Gastroesophageal sphincter (tissue), 4 donors: ENCODE measurements at regions not wholly inside any gene's neighbourhood (a gene's known extent, or its start where the extent isn't known, plus 50 kb on each side); places are given as distances from the start of the nearest gene placed in this dataset.

Experiments used
- ATAC-seq: fragments of 150-250 bp; one replicate; pipeline ENCODE4 v1.9.1; 2016; ENCODE audit warnings: mild to moderate bottlenecking, moderate library complexity
- H3K27ac ChIP-seq, 4 donors: fragments of 200-600 bp; sonication (generic) in 3 of 4; 1 replicate in 3 of 4; 2 replicates in 1 of 4; pipeline ENCODE4 v1.5.1; 2016 to 2019
- H3K27me3 ChIP-seq: fragments of 200-600 bp; sonication (generic); one replicate; pipeline ENCODE4 v1.5.1; 2019
- H3K36me3 ChIP-seq, 2 donors: fragments of 200-600 bp; sonication (generic); one replicate each; pipeline ENCODE4 v1.5.1; 2019; ENCODE audit warnings: control low read depth in 1 of 2
- H3K4me1 ChIP-seq, 3 donors: fragments of 200-600 bp; sonication (generic); 1 replicate in 2 of 3; 2 replicates in 1 of 3; pipeline ENCODE4 v1.5.1; 2016 to 2019; ENCODE audit warnings: control low read depth in 2 of 3
- H3K4me3 ChIP-seq, 2 donors: fragments of 200-600 bp; sonication (generic); one replicate each; pipeline ENCODE4 v1.5.1; 2019; ENCODE audit warnings: mild to moderate bottlenecking in 1 of 2, moderate library complexity in 1 of 2
- H3K9me3 ChIP-seq, 3 donors: fragments of 200-600 bp; sonication (generic); one replicate each; pipeline ENCODE4 v1.5.1; 2017 to 2019; ENCODE audit warnings: control low read depth in 2 of 3
- CTCF ChIP-seq, 4 experiments: fragments of 200-600 bp in 2 of 4; fragments of 450-650 bp in 2 of 4; sonication (generic) in 1 of 4; IDR thresholded peaks; one replicate each; pipeline ENCODE4 v1.5.1; 2017 to 2019; ENCODE audit warnings: antibody characterized with exemption in 4 of 4, mild to moderate bottlenecking in 2 of 4, moderate library complexity in 2 of 4
- EP300 ChIP-seq: sonication (generic); formaldehyde crosslinking; IDR thresholded peaks from one replicate; pipeline ENCODE4 v1.6.1; 2017; ENCODE audit warnings: antibody characterized with exemption, mild to moderate bottlenecking
- POLR2A ChIP-seq, 2 donors: fragments of 450-650 bp; IDR thresholded peaks; one replicate each; pipeline ENCODE4 v1.6.1; 2017; ENCODE audit warnings: antibody characterized with exemption in 2 of 2, mild to moderate bottlenecking in 2 of 2, moderate library complexity in 1 of 2
- POLR2AphosphoS5 ChIP-seq: sonication (generic); formaldehyde crosslinking; IDR thresholded peaks from one replicate; pipeline ENCODE4 v1.6.1; 2017; ENCODE audit warnings: antibody characterized with exemption
- WGBS, 2 donors: methylation state at CpG; one replicate each; pipeline ENCODE4 v1.1.5; 2018; ENCODE audit warnings: low coverage in 1 of 2; 5-methylcytosine and 5-hydroxymethylcytosine counted together

- no peak overlapping the region for H3K27ac ChIP-seq
- H3K9me3 ChIP-seq, result no peaks in the 10 kb centered on the region
- TF ChIP-seq POLR2A (IDR thresholded peaks at IDR 0.05), result no peak
- TF ChIP-seq POLR2AphosphoS5, result no peak
- no peak for TF ChIP-seq EP300
- TF ChIP-seq CTCF (IDR thresholded peaks at IDR 0.05), result no peak
- ATAC-seq, result no peak
- H3K4me1 ChIP-seq, result no peaks in the 10 kb centered on the region
- 13 to 20% methylated on average over 1 of the region's 1 CpG for WGBS, 2 donors
- no peaks in the 10 kb centered on the region for H3K36me3 ChIP-seq
- H3K27me3 ChIP-seq, result no peaks in the 10 kb centered on the region
- H3K4me3 ChIP-seq, result no peak overlapping the region
These were observed 1280.9 kb downstream of the KCNT2 start for GRCh38 chr1:195327361-195327760.

GRCh38 chr1:195326325-195326724, 1281.9 kb downstream of the KCNT2 start:
- no peaks in the 10 kb centered on the region for H3K36me3 ChIP-seq
- H3K27me3 ChIP-seq, result no peaks in the 10 kb centered on the region
- no peak overlapping the region for H3K4me3 ChIP-seq
- no peak overlapping the region for H3K27ac ChIP-seq
- no peaks in the 10 kb centered on the region for H3K4me1 ChIP-seq
- H3K9me3 ChIP-seq, result no peaks in the 10 kb centered on the region
- no peak for TF ChIP-seq CTCF (IDR thresholded peaks at IDR 0.05)
- no peak for TF ChIP-seq POLR2AphosphoS5
- no peak for TF ChIP-seq EP300
- TF ChIP-seq POLR2A (IDR thresholded peaks at IDR 0.05), result no peak
- WGBS, 2 donors, result 50 to 71% methylated on average over 1 of the region's 1 CpG
- no peak for ATAC-seq

- TF ChIP-seq EP300 (no peak), CTCF (IDR thresholded peaks at IDR 0.05) (no peak), POLR2AphosphoS5 (no peak), POLR2A (IDR thresholded peaks at IDR 0.05) (no peak)
- Histone ChIP-seq H3K9me3 (no peaks in the 10 kb centered on the region), H3K27me3 (no peaks in the 10 kb centered on the region), H3K4me1 (no peaks in the 10 kb centered on the region), H3K4me3 (no peak overlapping the region), H3K36me3 (no peaks in the 10 kb centered on the region), H3K27ac (no peak overlapping the region)
- WGBS, 2 donors, result 96 to 100% methylated on average over 3 to 10 of the region's 12 CpGs
- ATAC-seq, result no peak
These were observed 1283.1 kb downstream of the KCNT2 start for GRCh38 chr1:195325181-195325580.

- TF ChIP-seq EP300 (no peak), POLR2AphosphoS5 (no peak), POLR2A (IDR thresholded peaks at IDR 0.05) (no peak), CTCF (IDR thresholded peaks at IDR 0.05) (no peak)
- Histone ChIP-seq H3K4me1 (no peaks in the 10 kb centered on the region), H3K9me3 (no peaks in the 10 kb centered on the region), H3K27ac (no peak overlapping the region), H3K4me3 (no peak overlapping the region), H3K27me3 (no peaks in the 10 kb centered on the region), H3K36me3 (no peaks in the 10 kb centered on the region)
- 75 to 79% methylated on average over 4 of the region's 4 CpGs for WGBS, 2 donors
- no peak for ATAC-seq
These were observed 1302.0 kb downstream of the KCNT2 start for GRCh38 chr1:195306281-195306680.

- no peak for ATAC-seq
- H3K4me1 ChIP-seq, result no peaks in the 10 kb centered on the region
- no peaks in the 10 kb centered on the region for H3K27me3 ChIP-seq
- WGBS, 2 donors, result 100% methylated on average over 3 of the region's 3 CpGs; no CpG with 5 or more reads in 1 of the 2 donors
- H3K9me3 ChIP-seq, result no peaks in the 10 kb centered on the region
- no peak for TF ChIP-seq CTCF (IDR thresholded peaks at IDR 0.05)
- TF ChIP-seq EP300, result no peak
- no peak for TF ChIP-seq POLR2A (IDR thresholded peaks at IDR 0.05)
- H3K4me3 ChIP-seq, result no peak overlapping the region
- H3K36me3 ChIP-seq, result no peaks in the 10 kb centered on the region
- no peak overlapping the region for H3K27ac ChIP-seq
These were observed 1313.3 kb downstream of the KCNT2 start for GRCh38 chr1:195294911-195295310.
